Heart right ventricle (tissue), 16 donors: ENCODE measurements at regions not wholly inside any gene's neighbourhood (a gene's known extent, or its start where the extent isn't known, plus 50 kb on each side); places are given as distances from the start of the nearest gene placed in this dataset.

Experiments used
- ATAC-seq, 8 donors: fragments of 200-7000 bp; cut with Tn5 transposase; one replicate each; pipeline ENCODE4 v1.9.1; 2020; ENCODE audit warnings: mild to moderate bottlenecking in 8 of 8, moderate library complexity in 8 of 8, moderate number of reproducible peaks in 1 of 8
- DNase-seq, 2 donors: peaks; one replicate each; pipeline ENCODE4 v3.0.0-alpha.2; 2020
- H3K27ac ChIP-seq, 10 donors: fragments of 200-600 bp; sonication (generic) in 2 of 10; one replicate each; pipeline versions ENCODE4 v1.5.0 to v1.8.0; 2020 to 2022; ENCODE audit warnings: mild to moderate bottlenecking in 3 of 10
- H3K27me3 ChIP-seq, 7 donors: fragments of 200-600 bp; one replicate each; pipeline ENCODE4 v1.8.0; 2021 to 2022; ENCODE audit warnings: mild to moderate bottlenecking in 2 of 7
- H3K36me3 ChIP-seq, 9 donors: fragments of 200-600 bp; sonication (generic) in 1 of 9; one replicate each; pipeline versions ENCODE4 v1.5.0 to v1.8.0; 2020 to 2022; ENCODE audit warnings: mild to moderate bottlenecking in 2 of 9
- H3K4me1 ChIP-seq, 9 donors: fragments of 200-600 bp; sonication (generic) in 1 of 9; one replicate each; pipeline versions ENCODE4 v1.5.0 to v1.8.0; 2020 to 2022; ENCODE audit warnings: mild to moderate bottlenecking in 4 of 9
- H3K4me3 ChIP-seq, 10 donors: fragments of 200-600 bp; sonication (generic) in 2 of 10; one replicate each; pipeline versions ENCODE4 v1.5.0 to v1.8.0; 2020 to 2022; ENCODE audit warnings: mild to moderate bottlenecking in 7 of 10, moderate library complexity in 2 of 10
- H3K9me3 ChIP-seq, 11 donors: fragments of 200-600 bp in 10 of 11; sonication (generic) in 2 of 11; one replicate each; pipeline versions ENCODE4 v1.5.0 to v1.8.0; 2013 to 2022; ENCODE audit warnings: mild to moderate bottlenecking in 2 of 11, control low read depth in 1 of 11, moderate library complexity in 1 of 11
- CTCF ChIP-seq, 9 donors: fragments of 200-600 bp; sonication (generic) in 2 of 9; IDR thresholded peaks; one replicate each; pipeline versions ENCODE4 v1.5.0 to v1.8.0; 2021 to 2022; ENCODE audit warnings: antibody characterized with exemption in 9 of 9, mild to moderate bottlenecking in 5 of 9, moderate library complexity in 1 of 9
- WGBS, 2 donors: extraction: QIAGEN DNeasy Blood & Tissue Kit; methylation state at CpG; one replicate each; pipeline ENCODE4 v1.1.7; 2013; ENCODE audit warnings: inconsistent platforms in 1 of 2; 5-methylcytosine and 5-hydroxymethylcytosine counted together
- intact Hi-C, 10 donors: fragments of 100-400 bp; cut with DNase I; formaldehyde crosslinking; loops; one replicate each; pipeline versions ENCODE4 v1.11.1 to v1.14.2; 2022
- donor health status: Arrhythmogenic right ventricular cardiomyopathy.
- donor health status: ischemic (EF 13 %, LVEDD 7.1; RV severe dilation, severe dysfunction).
- donor health status: healthy with polysubstance abuse.
- donor health status: DM: no; HTN: yes; CAD: no.
- donor health status: DM: no; HTN: no; CAD: no.
- donor health status: ischemic (EF 25% LVEDD 6.9; RV normal size, moderate dysfunction).
- donor health status: ischemic (EF 25% LVEDD 5.7; RV mildly dilated, moderate dysfunction).
- donor health status: healthy.
- donor health status: DM: yes; HTN: yes; CAD: no.
- donor health status: Ischemic cardiomyopathy.
- donor health status: ischemic (EF 35%, LVEDD 5.7; RV mildly dilated, moderate dysfunction).
- donor health status: nonischemic (EF 11% LVEDD 7.7; RV severe dilation, severe dysfunction).
- donor health status: DM: yes; HTN: yes; CAD: no.
- donor health status: PGD.
- donor health status: ischemic (EF 29% LVEDD 5.4; RV normal size, mild dysfunction).
- donor health status: nonischemic (EF 23%, LVEDD 6.1; RV moderate dilation, normal function).

DNA sequence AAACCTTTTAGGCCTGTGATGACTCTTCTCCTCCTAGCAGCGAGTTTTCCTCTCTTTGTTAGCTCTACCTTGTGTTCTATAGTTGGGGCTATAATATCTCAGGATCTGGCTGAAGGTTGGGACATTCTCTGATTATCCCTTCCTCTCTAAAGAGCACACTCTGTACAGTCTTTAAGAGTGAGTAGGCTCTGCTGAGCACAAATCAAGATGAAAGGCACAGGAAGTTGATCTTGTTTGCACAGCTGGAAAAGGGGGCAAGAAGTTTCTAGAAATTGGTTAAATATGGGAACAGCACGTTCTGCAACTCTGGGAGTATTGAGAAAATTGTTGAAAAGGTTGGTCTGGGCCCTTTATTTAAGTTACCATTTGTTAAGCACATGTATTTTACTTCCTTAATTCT, 240.9 kb downstream of the CDH11 start:
- no peak for TF ChIP-seq CTCF (IDR thresholded peaks at IDR 0.05)
- Histone ChIP-seq H3K36me3 (no peaks in the 10 kb centered on the region), H3K4me1 (peaks cover 0 to 20% (median 5%) of the 10 kb centered on the region in 9 donors), H3K9me3 (peaks cover 0 to 8% (median 0%) of the 10 kb centered on the region in 11 donors), H3K27ac (peak overlapping the region in 2 of 10 donors; percentile 12 to 54), H3K27me3 (no peaks in the 10 kb centered on the region), H3K4me3 (no peak overlapping the region)
- intact Hi-C loops = no loop called here
- WGBS, 2 donors = 43 to 64% methylated on average over 2 of the region's 2 CpGs
- DNase-seq (no peak), ATAC-seq (peak in 6 of 8 donors; percentile 35 to 84 (median 56))

- no peak for DNase-seq
- Histone ChIP-seq H3K4me3 (no peak overlapping the region), H3K36me3 (no peaks in the 10 kb centered on the region), H3K27ac (no peak overlapping the region), H3K4me1 (peaks cover 0 to 20% (median 5%) of the 10 kb centered on the region in 9 donors), H3K9me3 (peaks cover 0 to 8% (median 0%) of the 10 kb centered on the region in 11 donors), H3K27me3 (no peaks in the 10 kb centered on the region)
- 83 to 87% methylated on average over 3 of the region's 3 CpGs for WGBS, 2 donors
- intact Hi-C loops = no loop called here
- no peak for TF ChIP-seq CTCF (IDR thresholded peaks at IDR 0.05)
- no peak for ATAC-seq
Observed at GRCh38 chr16:64880006-64880405, 241.9 kb downstream of the CDH11 start.

DNA sequence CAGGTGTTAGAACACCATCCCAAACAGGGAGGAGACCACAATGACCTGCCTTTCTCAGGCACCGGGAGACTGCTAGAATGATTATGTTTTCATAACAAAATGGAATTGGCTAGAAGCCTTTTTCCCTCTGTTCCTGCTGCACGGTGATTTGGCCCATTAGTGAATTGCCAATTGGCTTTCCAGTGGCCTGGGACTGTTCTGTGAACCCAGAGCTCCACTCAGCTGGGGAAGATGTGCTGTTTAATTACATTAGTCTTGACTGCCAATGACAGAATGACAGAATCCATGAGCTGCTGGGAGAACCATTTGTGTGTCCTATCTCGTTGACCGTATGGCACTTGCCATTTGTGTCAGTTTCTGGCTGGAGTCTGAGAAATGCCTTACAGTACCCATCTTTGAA, 242.9 kb downstream of the CDH11 start:
- Histone ChIP-seq H3K36me3 (no peaks in the 10 kb centered on the region), H3K4me1 (peaks cover 0 to 20% (median 5%) of the 10 kb centered on the region in 9 donors), H3K27ac (no peak overlapping the region), H3K4me3 (no peak overlapping the region), H3K27me3 (no peaks in the 10 kb centered on the region), H3K9me3 (peaks cover 0 to 5% (median 0%) of the 10 kb centered on the region in 11 donors)
- no peak for TF ChIP-seq CTCF (IDR thresholded peaks at IDR 0.05)
- intact Hi-C loops = no loop called here
- 70 to 75% methylated on average over 4 of the region's 4 CpGs for WGBS, 2 donors
- DNase-seq (no peak), ATAC-seq (no peak)

DNA sequence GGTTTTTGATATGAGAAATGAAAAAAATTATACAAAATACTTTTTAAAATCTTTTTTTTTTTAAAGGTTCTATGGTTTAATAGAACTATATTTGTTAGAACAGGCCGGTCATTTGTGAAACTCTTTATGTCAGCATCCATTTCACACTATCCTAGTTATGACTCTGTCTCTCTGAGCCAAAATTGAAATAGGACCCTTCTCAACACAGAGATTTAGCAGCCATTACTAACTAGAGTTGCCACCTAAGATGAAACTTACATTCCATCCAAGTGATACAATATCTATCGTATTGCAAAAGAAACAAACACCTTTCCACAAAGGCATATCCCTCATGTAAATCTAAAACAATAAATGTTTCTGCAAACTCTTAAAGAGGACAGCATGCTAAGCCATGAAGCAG, 249.8 kb downstream of the CDH11 start:
- no peaks in the 10 kb centered on the region for H3K9me3 ChIP-seq
- no peak for TF ChIP-seq CTCF (IDR thresholded peaks at IDR 0.05)
- WGBS, 2 donors = 94% methylated on average over 2 of the region's 2 CpGs
- H3K27me3 ChIP-seq = no peaks in the 10 kb centered on the region
- ATAC-seq (no peak), DNase-seq (no peak)
- H3K4me3 ChIP-seq = no peak overlapping the region
- intact Hi-C loops = no loop called here
- H3K4me1 ChIP-seq = no peaks in the 10 kb centered on the region
- no peak overlapping the region for H3K27ac ChIP-seq
- H3K36me3 ChIP-seq = no peaks in the 10 kb centered on the region
